NCI-H1417 (cell line): ENCODE measurements at regions not wholly inside any gene's neighbourhood (a gene's known extent, or its start where the extent isn't known, plus 50 kb on each side); places are given as distances from the start of the nearest gene placed in this dataset.

Experiments
- DNase-seq, 3 experiments: peaks; one replicate each; lab custom pipeline; 2025; lab: John Stamatoyannopoulos, UW

DNA sequence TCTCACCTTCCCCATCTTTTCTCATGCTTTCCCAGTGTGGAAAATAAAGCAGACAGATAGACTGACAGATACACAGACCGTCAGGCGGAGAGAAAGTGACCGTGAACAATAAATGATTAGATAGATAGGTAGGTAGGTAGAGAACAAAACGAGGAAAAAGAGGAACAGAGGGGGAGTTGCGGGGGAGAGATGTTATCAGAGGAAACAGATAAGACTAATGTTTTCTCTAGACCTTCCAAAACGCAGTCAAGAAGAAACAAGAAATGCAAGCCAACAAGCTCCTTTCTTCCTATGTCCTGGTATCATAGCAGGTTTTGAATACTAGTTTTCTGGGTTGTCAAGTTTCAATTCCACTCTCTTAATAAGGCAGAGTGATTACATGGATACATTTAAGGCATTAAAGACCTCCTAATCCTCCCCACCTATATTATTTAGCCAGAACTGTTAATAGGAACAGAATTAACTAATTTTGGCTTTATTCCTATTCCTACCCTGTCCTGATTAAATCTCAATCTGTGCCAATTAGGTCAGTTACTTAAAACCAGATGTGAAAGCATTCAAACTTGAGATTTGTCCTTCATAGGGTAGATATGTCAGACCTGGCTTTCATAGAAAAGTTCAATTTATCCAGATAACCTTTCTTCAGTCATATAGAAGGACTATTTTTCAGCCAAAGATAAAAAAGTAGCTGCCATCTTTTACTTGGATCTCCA is 89.0 kb upstream of the PTPRR start:
- no peak for DNase-seq

DNA sequence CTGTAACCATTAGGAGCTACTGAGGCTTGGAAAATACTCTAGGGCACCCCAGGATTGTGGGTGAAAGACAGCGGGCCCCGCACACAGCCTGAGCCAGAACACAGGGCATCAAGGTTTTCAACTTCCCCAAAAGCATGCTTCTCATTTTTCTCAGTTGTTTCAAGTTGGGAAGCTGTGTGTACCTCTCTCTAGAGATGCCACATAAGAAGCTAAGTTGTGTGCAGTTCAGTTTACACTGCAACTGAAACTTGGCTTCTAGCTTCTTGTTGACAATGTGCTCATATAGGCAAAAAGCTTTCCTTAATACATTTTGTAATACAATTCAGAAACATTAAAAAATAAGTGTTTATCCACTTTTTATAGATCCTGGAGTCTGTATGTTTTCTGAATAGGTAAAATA is 88.1 kb upstream of the PTPRR start:
- no peak for DNase-seq

DNA sequence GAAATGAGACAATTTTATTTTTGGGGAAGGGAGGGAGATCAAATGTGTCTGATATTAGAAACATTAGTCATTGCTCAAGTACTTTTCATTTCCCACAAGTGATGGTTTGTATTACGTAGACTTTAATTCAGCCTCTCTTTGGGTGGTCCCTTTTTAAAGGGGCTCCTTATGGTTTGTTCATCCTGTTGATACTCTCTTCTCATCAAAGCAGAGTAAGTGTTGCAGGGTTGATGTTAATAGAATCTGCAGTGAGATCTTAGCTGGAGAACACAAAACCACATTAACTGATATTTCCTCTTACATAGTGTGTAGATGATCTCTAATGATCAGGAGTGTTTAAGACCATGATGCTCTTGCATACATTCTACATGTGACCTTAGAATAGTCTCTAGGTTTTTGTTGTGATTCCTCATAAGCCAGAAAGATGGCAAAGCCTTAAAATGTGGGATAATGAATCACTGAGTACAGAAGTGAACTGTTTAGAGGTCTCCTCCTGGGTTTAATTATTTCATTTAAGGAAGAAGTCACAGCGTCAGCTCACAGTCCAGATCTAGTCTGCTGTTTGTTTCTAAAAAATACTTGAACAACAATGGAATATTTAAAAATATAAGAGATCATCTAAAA is 87.4 kb upstream of the PTPRR start:
- no peak for DNase-seq

DNA sequence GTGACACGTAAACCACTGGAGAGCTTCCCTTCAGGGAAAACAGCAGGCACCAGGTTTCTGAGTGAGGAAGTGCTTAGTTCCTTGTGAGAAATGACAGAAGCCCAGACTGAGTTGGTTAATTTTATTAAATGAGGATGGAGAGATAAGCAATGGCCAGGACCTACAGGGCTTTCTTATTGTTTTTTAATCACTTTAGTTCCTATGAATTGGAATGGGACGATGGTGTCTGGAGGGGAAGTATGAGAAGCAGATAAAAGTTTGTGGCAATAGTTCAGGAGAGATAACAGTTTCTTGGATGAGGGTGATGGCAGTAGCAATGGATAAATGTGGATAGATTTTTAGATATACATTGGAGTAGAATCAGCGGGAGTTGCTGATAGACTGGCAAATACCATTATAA is 86.5 kb upstream of the PTPRR start:
- no peak for DNase-seq

DNA sequence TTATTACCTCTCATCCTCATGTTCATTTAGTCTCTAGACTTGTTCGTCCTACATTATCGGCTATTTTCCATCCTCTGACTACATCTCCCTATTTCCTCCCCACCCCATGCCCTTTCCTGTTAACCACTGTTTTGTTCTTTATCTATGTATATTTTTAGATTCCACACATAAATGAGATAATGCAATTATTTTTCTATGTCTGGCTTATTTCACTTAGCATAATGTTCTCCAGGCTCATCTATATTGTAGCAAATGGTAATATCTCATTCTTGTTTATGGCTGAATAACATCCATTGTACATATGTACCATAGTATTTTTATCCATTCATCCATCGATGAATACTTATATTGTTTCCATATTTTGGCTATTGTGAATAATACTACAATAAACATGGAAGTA is 84.6 kb upstream of the PTPRR start:
- DNase-seq = no peak

DNA sequence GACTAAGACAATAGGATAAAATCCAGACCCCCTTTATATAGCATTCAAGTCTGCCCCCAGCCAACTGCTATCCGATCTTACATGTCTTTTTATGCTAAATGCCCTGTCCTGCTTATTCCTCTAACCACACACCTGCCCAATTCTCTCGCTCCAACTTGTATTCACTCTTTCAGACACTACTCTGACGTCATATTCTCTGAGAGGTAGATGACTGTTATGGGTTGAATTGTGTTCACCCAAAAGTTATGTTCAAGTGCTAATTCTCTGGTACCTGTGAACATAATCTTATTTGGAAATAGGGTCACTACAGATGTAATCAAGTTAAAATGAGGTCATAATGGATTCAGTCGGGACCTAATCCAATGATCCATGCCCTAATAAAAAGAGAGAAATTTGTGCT is 84.0 kb upstream of the PTPRR start:
- no peak for DNase-seq

DNA sequence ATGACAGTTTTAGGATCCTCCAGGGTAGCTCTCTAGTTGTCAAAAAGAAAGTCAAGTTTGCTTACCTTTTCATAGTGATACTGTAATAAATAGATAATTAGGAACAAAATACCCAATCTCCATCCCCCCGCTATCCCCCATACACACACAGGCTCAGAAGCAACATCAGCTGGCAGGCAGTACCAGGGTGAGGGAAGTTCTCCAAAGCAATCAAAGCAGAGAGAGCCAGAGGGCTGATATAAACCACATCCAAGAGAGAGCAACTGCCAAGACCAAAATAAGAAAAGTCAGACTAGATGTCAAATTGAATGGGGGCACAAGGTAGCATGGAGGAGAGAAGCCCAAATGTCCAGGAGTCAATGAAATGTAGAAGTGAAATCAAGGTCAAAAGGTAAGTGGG is 80.2 kb upstream of the PTPRR start:
- no peak for DNase-seq

DNA sequence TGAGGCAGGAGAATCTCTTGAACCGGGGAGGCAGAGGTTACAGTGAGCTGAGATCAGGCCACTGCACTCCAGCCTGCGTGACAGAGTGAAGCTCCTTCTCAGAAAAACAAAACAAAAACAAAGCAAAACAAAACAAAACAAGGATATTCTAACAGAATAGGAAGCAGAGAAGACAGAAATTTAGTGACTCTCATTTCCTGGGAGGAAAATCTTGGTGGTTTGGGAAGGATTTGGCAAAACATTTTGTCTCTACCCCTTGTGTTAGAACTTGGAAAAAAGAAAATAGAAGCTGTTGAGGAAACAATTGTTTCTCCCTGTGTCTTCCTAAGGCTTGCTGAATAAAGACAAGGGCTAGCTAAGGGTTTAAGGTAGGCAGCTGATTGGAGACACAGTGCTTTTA is 79.7 kb upstream of the PTPRR start:
- DNase-seq = no peak

DNA sequence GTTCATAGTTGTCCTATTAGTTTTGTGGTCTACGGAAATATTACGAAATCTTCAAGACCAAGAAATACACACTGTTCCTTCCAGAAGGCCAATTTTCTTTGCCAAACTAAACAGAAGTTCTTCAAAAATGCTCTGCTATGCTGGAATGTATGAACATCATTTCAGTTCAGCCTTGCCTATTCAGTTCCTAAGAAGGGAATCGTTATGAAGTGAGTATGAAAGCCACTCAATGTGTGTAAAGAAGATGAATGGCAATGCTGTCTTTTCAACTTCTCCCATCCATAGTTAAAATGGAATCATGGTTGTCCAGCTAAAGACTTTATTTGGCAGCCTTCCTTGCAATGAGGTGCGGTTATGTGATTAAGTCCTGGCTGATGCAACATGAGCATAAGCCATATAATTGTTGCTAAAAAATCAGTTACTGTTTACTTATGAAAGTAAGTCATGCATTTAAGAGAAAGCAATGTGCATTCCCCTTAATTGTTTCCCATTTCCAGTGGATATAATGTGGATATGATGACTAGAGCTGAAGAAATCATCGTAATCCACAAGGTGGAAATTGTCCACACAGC is 73.8 kb upstream of the PTPRR start:
- DNase-seq = no peak

DNA sequence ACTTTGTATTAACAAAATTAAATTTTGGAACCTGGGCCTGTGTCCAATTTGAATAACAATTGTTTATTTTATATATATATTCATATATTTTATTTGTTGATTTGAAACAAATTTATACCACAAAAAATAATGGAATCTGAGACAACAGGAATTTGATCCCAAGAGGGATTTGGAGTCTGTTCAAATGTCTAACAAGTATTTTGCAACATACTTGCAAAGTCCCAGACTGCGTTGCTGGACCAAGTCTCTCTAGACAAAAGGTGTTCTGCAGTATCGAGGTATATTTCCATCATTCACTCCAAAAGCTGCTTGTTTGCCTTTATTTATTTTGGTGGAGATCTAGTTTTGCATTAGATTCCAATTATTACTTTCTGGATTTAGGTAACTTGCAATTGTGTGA is 68.7 kb upstream of the PTPRR start:
- no peak for DNase-seq

DNA sequence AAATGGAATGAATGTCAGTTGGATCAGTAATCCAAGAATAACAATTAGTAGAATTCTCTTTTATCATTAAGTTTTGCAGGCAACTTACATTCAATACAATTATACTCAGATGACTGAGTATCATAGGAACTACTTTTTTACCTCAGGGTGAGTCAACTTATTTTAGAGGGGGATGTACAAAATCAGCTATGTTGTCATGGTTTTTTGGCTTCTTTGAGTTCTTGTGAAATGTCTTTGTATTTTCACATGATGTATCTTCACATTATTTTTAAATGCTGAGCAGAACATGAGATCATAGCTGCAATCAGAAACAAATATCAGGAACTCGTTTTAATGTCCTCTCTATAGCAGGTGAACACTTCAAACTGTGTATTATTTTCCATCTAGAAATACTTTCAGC is 65.3 kb upstream of the PTPRR start:
- no peak for DNase-seq

DNA sequence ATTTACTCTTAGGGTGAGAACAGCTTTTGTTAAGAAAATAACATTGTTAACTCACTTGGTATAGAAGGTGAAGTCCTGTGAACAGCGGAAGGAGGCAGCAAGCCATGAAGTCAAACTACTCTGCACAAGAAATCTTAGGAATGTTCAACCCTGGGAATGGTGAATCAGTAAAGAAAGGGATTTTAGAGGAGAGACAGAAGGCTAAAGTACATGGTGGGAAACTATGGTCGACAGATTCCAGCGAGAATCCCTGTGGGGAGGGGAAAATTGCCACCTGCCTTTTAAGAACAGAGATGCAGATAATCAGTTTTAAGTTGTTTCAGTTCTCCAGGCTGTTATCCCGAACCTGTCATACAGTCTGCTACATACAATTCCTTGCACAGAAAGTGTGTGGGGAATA is 63.2 kb upstream of the PTPRR start:
- no peak for DNase-seq

DNA sequence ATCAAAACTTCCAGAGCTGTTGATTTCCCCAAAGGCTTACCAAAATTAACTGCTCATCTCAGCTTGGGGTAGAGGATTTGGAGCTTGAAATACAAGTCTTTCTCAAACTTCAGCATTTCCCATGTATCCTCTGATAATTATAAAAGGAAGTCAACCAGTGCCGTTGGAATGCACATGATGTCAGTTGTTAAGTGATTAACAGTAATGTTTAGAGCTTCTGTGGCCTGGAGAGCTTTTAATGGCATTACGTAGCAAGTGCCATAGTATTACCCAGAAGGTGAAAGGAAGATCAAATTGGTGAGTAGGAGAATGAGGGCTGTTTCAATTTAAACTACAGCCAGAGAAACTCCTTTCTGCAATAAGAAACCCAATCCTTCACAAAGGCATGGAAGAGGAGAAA is 62.5 kb upstream of the PTPRR start:
- no peak for DNase-seq

DNA sequence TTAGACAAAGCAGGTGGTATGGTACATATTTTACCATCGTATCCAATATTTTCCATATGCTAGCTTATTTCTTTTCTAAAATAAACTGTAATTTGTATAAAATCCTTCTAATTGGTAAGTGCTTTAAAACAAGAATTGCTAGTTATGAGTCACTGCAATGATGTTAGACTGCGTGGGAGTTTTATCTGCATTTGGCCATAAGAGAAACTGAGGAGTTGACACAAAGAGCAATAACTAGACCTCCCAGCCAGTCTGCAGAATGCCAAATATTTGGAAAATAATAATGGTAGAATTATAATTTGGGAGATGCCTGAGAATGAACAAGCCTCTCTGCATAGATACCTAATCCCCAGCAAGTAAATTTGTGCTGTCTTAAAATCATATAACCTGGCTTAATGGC is 61.7 kb upstream of the PTPRR start:
- DNase-seq = no peak

DNA sequence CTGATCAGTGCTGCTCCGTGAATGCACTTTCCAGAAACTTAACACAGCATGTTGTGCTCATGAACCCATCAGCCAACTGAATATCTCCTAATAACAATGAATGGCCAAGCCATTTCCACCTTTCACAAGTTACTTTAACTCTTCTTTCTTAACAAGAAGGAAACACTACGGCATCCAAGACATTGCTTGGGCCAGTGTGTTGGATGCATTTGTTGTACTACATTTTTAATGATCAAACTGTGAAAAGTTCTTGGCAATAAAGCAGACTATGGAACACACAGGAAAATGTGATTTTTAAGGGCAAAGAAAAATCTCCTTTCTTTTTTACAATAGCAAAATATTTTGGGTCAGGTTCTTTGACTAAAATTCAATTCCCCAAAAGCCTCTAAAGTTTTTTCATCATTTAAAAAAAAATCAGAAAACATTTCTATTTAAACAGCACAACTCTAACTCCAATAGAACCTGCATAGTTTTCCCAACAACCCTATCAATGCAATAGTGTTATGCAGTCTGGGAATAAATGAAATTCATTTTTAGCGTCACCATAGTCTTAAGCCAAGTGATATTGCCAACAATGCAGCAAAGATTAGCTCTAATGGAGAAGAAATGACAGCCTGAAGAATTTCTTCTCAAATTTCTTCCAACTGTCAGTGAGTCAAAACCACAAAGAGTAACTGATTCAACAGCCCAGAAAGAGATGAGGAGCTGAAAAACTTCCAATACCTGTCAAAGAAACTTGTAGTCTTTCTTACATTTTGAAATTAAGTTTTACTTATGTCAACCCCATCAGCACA is 50.7 kb upstream of the PTPRR start:
- DNase-seq = no peak
